ENCODE measurements at regions not wholly inside any gene's neighbourhood (a gene's known extent, or its start where the extent isn't known, plus 50 kb on each side); places are given as distances from the start of the nearest gene placed in this dataset.

DNA sequence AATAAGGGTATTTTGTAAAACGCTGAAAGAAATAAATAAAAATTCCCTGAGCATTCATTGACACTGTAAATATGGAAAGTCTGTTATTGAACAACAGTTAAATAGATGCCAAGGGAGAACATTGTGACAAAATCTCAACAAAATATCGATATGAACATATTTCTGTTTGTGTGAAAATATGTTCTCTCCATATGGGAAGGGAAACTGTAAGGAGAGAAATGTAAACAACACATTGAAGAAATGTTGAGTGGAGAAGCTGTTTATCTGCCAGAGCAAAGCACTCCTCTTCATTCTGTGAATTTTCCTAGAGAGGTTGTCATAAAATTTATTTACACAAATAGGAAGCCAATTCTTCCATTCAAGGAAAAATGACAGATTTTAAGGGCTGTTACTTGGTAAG lies 57.1 kb upstream of the EOMES start:
- POLR2A ChIA-PET = no interaction called here
- TF ChIP-seq, protein P1, sequence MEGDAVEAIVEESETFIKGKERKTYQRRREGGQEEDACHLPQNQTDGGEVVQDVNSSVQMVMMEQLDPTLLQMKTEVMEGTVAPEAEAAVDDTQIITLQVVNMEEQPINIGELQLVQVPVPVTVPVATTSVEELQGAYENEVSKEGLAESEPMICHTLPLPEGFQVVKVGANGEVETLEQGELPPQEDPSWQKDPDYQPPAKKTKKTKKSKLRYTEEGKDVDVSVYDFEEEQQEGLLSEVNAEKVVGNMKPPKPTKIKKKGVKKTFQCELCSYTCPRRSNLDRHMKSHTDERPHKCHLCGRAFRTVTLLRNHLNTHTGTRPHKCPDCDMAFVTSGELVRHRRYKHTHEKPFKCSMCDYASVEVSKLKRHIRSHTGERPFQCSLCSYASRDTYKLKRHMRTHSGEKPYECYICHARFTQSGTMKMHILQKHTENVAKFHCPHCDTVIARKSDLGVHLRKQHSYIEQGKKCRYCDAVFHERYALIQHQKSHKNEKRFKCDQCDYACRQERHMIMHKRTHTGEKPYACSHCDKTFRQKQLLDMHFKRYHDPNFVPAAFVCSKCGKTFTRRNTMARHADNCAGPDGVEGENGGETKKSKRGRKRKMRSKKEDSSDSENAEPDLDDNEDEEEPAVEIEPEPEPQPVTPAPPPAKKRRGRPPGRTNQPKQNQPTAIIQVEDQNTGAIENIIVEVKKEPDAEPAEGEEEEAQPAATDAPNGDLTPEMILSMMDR (IDR thresholded peaks at IDR 0.05; ENCODE audit: insufficient read depth, low read depth, low read length) = no peak
- Histone ChIP-seq H3K36me3 (ENCODE audit: control insufficient read depth, insufficient read depth, low read length) (no peaks in the 10 kb centered on the region), H3K4me3 (ENCODE audit: low read depth, low read length) (no peak overlapping the region), H3K27me3 (ENCODE audit: control insufficient read depth, insufficient read depth, low read length) (no peaks in the 10 kb centered on the region)
- DNase-seq (ENCODE audit: low read depth) = no peak
- CTCF ChIA-PET = interaction anchor here (0.6 kb wide), 1 partner anchor 47 kb away, joined by 3 read pairs; no protein-coding TSS in a partner anchor

DNA sequence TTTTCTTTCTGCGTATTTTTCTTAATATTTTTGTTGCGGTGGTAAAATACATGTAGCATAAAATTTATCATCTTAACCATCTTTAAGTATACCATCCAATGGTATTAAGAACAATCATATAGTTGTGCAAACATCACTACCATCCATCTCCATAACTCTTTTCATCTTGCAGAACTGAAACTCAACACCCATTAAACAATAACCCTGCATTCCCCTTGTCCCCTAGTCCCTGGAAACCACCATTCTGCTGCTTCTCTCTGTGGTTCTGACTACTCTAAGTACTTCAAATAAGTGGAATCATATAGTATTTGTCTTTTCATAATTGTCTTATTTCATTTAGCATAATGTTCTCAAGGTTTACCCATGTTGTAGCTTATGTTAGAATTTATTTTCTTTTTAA lies 67.3 kb upstream of the EOMES start:
- no peaks in the 10 kb centered on the region for H3K27me3 ChIP-seq (ENCODE audit: control insufficient read depth, insufficient read depth, low read length)
- TF ChIP-seq, protein P1 (IDR thresholded peaks at IDR 0.05; ENCODE audit: insufficient read depth, low read depth, low read length) = no peak
- CTCF ChIA-PET = interaction anchor here (0.6 kb wide), 1 partner anchor 292 kb away, joined by 3 read pairs; no protein-coding TSS in a partner anchor
- H3K36me3 ChIP-seq (ENCODE audit: control insufficient read depth, insufficient read depth, low read length) = no peaks in the 10 kb centered on the region
- POLR2A ChIA-PET = no interaction called here
- no peak for DNase-seq (ENCODE audit: low read depth)
- no peak overlapping the region for H3K4me3 ChIP-seq (ENCODE audit: low read depth, low read length)

DNA sequence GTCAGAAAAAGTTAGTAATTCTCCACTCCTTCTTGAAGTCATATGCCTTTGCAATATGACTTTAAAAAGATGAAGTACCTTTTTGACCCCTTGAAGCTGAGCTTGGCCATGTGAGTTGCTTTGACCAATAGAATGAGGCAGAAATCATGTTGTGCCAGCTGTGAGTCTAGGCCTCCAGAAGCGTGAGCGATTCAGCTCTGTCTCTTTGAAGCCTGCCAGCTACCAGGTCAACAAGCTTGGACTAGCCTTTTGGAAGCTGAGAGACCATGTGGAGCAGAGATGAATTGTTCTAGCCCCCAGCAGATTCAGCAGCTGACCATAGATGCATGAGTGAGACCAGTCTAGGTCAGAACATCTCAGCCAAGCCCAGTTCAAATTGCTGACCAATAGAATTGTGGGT lies 69.8 kb upstream of the EOMES start:
- H3K4me3 ChIP-seq (ENCODE audit: low read depth, low read length) = no peak overlapping the region
- TF ChIP-seq, protein P1 (IDR thresholded peaks at IDR 0.05; ENCODE audit: insufficient read depth, low read depth, low read length) = no peak
- H3K36me3 ChIP-seq (ENCODE audit: control insufficient read depth, insufficient read depth, low read length) = no peaks in the 10 kb centered on the region
- no peaks in the 10 kb centered on the region for H3K27me3 ChIP-seq (ENCODE audit: control insufficient read depth, insufficient read depth, low read length)
- CTCF ChIA-PET = interaction anchor here (0.8 kb wide), 1 partner anchor 8 kb away, joined by 3 read pairs; no protein-coding TSS in a partner anchor
- DNase-seq (ENCODE audit: low read depth) = no peak
- POLR2A ChIA-PET = no interaction called here

DNA sequence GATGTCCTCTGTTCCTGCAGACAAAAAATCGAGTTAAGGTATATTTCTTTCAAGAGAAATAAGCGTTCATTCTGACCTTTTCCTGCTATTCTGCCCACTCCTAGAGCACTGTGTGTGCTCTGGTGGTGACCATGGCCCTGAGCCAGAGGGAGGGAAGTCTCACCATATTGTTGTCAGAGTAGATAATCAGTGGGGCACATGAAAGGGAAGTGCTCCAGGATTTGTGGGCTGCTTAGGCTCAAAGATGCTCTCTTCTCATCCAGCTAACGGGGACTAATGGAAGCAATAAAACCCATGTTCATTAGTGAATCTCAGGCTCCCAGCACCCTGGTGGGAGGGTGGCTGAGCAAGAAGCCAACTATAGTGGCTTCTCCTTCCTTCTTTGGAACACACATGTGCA lies 70.7 kb upstream of the EOMES start:
- ChIA-PET POLR2A (no interaction called here), CTCF (interaction anchor here (1.1 kb wide), 1 partner anchor 20 kb away, joined by 3 read pairs; no protein-coding TSS in a partner anchor)
- Histone ChIP-seq H3K4me3 (ENCODE audit: low read depth, low read length) (no peak overlapping the region), H3K36me3 (ENCODE audit: control insufficient read depth, insufficient read depth, low read length) (no peaks in the 10 kb centered on the region), H3K27me3 (ENCODE audit: control insufficient read depth, insufficient read depth, low read length) (no peaks in the 10 kb centered on the region)
- TF ChIP-seq, protein P1 (IDR thresholded peaks at IDR 0.05; ENCODE audit: insufficient read depth, low read depth, low read length) = no peak
- no peak for DNase-seq (ENCODE audit: low read depth)

DNA sequence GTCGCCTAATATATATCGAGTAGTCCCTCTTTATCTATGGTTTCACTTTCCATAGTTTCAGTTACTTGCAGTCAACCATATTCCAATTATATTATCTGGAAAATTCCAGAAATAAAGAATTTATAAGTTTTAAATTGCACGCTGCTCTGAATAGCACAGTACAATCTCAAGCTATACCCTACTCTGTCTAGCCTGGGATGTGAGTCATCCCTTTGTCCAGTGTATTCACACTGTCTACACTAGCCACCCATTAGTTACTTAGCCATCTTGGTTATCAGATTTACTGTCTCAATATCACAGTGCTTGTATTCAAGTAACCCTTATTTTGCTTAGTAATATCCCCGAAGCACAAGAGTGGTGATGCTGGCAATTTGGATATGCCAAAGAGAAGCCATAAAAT lies 72.1 kb upstream of the EOMES start:
- POLR2A ChIA-PET = no interaction called here
- CTCF ChIA-PET = interaction anchor here (1.1 kb wide), 1 partner anchor 9 kb away, joined by 5 read pairs; no protein-coding TSS in a partner anchor
- no peak overlapping the region for H3K4me3 ChIP-seq (ENCODE audit: low read depth, low read length)
- no peaks in the 10 kb centered on the region for H3K36me3 ChIP-seq (ENCODE audit: control insufficient read depth, insufficient read depth, low read length)
- H3K27me3 ChIP-seq (ENCODE audit: control insufficient read depth, insufficient read depth, low read length) = no peaks in the 10 kb centered on the region
- no peak for DNase-seq (ENCODE audit: low read depth)
- TF ChIP-seq, protein P1 (IDR thresholded peaks at IDR 0.05; ENCODE audit: insufficient read depth, low read depth, low read length) = no peak
